Fibroblast of skin of scalp (primary cell): ENCODE measurements at regions not wholly inside any gene's neighbourhood (a gene's known extent, or its start where the extent isn't known, plus 50 kb on each side); places are given as distances from the start of the nearest gene placed in this dataset.

Experiments used
- DNase-seq: peaks from one replicate; pipeline ENCODE4 v3.0.0-alpha.2; 2013

GRCh38 chr18:78637442-78638402 lies 341.9 kb upstream of the SALL3 start:
- no peak for DNase-seq

- no peak for DNase-seq
These were observed 340.3 kb upstream of the SALL3 start for GRCh38 chr18:78639006-78639950.

GRCh38 chr18:78640246-78640995 lies 339.2 kb upstream of the SALL3 start:
- DNase-seq = no peak

- DNase-seq = no peak
These were observed 337.9 kb upstream of the SALL3 start for GRCh38 chr18:78641689-78642231.

GRCh38 chr18:78642296-78642951 lies 337.2 kb upstream of the SALL3 start:
- no peak for DNase-seq

GRCh38 chr18:78643004-78643403 lies 336.6 kb upstream of the SALL3 start:
- no peak for DNase-seq

GRCh38 chr18:78643981-78644380 lies 335.6 kb upstream of the SALL3 start:
- DNase-seq = no peak

- DNase-seq = no peak
These were observed 334.4 kb upstream of the SALL3 start for GRCh38 chr18:78645216-78645615.

- DNase-seq = no peak
These were observed 332.6 kb upstream of the SALL3 start for GRCh38 chr18:78647018-78647417.

- no peak for DNase-seq
These were observed 330.2 kb upstream of the SALL3 start for GRCh38 chr18:78649421-78649820.

GRCh38 chr18:78650926-78651325 lies 328.7 kb upstream of the SALL3 start:
- DNase-seq = no peak

- no peak for DNase-seq
These were observed 327.5 kb upstream of the SALL3 start for GRCh38 chr18:78652001-78652545.

GRCh38 chr18:78655921-78656320 lies 323.7 kb upstream of the SALL3 start:
- DNase-seq = no peak

- DNase-seq = no peak
These were observed 323.2 kb upstream of the SALL3 start for GRCh38 chr18:78656346-78656925.

GRCh38 chr18:78658531-78658930 lies 321.1 kb upstream of the SALL3 start:
- no peak for DNase-seq

GRCh38 chr18:78659057-78659456 lies 320.6 kb upstream of the SALL3 start:
- DNase-seq = no peak

GRCh38 chr18:78659748-78660147 lies 319.9 kb upstream of the SALL3 start:
- no peak for DNase-seq

- no peak for DNase-seq
These were observed 319.3 kb upstream of the SALL3 start for GRCh38 chr18:78660311-78660710.

- DNase-seq = no peak
These were observed 318.3 kb upstream of the SALL3 start for GRCh38 chr18:78661316-78661715.

- no peak for DNase-seq
These were observed 316.7 kb upstream of the SALL3 start for GRCh38 chr18:78662879-78663278.

GRCh38 chr18:78664048-78664447 lies 315.6 kb upstream of the SALL3 start:
- DNase-seq = no peak
